ENCODE measurements at regions not wholly inside any gene's neighbourhood (a gene's known extent, or its start where the extent isn't known, plus 50 kb on each side); places are given as distances from the start of the nearest gene placed in this dataset.

DNA sequence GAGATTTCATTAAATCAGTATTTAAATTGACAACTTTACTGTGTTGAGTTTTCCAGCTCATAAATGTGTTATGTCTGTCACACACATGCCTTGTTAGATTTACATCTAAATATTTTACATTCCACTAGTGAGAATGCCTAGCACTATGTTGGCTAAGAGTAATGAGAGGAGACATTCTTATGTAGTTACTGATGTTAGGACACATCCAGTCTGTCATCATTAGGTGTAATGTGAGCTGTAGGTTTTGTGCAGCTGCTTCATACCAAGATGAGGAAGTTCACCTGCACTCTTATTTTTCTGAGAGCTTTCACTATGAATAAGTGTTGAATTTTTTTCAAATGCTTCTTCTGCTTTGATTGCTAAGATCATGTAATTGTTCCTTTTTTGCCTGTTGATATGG lies 218.0 kb upstream of the IGFBP3 start:
- TF ChIP-seq, protein P1, sequence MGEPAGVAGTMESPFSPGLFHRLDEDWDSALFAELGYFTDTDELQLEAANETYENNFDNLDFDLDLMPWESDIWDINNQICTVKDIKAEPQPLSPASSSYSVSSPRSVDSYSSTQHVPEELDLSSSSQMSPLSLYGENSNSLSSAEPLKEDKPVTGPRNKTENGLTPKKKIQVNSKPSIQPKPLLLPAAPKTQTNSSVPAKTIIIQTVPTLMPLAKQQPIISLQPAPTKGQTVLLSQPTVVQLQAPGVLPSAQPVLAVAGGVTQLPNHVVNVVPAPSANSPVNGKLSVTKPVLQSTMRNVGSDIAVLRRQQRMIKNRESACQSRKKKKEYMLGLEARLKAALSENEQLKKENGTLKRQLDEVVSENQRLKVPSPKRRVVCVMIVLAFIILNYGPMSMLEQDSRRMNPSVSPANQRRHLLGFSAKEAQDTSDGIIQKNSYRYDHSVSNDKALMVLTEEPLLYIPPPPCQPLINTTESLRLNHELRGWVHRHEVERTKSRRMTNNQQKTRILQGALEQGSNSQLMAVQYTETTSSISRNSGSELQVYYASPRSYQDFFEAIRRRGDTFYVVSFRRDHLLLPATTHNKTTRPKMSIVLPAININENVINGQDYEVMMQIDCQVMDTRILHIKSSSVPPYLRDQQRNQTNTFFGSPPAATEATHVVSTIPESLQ (CRISPR knock-in tag; IDR thresholded peaks at IDR 0.05), result no peak
- TF ChIP-seq, protein P2, sequence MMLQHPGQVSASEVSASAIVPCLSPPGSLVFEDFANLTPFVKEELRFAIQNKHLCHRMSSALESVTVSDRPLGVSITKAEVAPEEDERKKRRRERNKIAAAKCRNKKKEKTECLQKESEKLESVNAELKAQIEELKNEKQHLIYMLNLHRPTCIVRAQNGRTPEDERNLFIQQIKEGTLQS (CRISPR knock-in tag; conservative IDR thresholded peaks at IDR 0.05), result no peak
- TF ChIP-seq, protein P3, sequence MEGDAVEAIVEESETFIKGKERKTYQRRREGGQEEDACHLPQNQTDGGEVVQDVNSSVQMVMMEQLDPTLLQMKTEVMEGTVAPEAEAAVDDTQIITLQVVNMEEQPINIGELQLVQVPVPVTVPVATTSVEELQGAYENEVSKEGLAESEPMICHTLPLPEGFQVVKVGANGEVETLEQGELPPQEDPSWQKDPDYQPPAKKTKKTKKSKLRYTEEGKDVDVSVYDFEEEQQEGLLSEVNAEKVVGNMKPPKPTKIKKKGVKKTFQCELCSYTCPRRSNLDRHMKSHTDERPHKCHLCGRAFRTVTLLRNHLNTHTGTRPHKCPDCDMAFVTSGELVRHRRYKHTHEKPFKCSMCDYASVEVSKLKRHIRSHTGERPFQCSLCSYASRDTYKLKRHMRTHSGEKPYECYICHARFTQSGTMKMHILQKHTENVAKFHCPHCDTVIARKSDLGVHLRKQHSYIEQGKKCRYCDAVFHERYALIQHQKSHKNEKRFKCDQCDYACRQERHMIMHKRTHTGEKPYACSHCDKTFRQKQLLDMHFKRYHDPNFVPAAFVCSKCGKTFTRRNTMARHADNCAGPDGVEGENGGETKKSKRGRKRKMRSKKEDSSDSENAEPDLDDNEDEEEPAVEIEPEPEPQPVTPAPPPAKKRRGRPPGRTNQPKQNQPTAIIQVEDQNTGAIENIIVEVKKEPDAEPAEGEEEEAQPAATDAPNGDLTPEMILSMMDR (IDR thresholded peaks at IDR 0.05), result no peak
- no peak for TF ChIP-seq CREB1 (CRISPR knock-in tag; IDR thresholded peaks at IDR 0.05)
- no peak for TF ChIP-seq ZNF317 (CRISPR knock-in tag; IDR thresholded peaks at IDR 0.05; ENCODE audit: borderline replicate concordance, low read depth)
- TF ChIP-seq, protein P4, sequence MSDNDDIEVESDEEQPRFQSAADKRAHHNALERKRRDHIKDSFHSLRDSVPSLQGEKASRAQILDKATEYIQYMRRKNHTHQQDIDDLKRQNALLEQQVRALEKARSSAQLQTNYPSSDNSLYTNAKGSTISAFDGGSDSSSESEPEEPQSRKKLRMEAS (CRISPR knock-in tag; IDR thresholded peaks at IDR 0.05), result no peak
- no peak for TF ChIP-seq TCF7 (CRISPR knock-in tag; IDR thresholded peaks at IDR 0.05; ENCODE audit: low read depth)
- no peak for TF ChIP-seq ELF4 (CRISPR knock-in tag; IDR thresholded peaks at IDR 0.05; ENCODE audit: low read depth)
- TF ChIP-seq SP1 (CRISPR knock-in tag; conservative IDR thresholded peaks at IDR 0.05), result no peak
- TF ChIP-seq, protein P5, sequence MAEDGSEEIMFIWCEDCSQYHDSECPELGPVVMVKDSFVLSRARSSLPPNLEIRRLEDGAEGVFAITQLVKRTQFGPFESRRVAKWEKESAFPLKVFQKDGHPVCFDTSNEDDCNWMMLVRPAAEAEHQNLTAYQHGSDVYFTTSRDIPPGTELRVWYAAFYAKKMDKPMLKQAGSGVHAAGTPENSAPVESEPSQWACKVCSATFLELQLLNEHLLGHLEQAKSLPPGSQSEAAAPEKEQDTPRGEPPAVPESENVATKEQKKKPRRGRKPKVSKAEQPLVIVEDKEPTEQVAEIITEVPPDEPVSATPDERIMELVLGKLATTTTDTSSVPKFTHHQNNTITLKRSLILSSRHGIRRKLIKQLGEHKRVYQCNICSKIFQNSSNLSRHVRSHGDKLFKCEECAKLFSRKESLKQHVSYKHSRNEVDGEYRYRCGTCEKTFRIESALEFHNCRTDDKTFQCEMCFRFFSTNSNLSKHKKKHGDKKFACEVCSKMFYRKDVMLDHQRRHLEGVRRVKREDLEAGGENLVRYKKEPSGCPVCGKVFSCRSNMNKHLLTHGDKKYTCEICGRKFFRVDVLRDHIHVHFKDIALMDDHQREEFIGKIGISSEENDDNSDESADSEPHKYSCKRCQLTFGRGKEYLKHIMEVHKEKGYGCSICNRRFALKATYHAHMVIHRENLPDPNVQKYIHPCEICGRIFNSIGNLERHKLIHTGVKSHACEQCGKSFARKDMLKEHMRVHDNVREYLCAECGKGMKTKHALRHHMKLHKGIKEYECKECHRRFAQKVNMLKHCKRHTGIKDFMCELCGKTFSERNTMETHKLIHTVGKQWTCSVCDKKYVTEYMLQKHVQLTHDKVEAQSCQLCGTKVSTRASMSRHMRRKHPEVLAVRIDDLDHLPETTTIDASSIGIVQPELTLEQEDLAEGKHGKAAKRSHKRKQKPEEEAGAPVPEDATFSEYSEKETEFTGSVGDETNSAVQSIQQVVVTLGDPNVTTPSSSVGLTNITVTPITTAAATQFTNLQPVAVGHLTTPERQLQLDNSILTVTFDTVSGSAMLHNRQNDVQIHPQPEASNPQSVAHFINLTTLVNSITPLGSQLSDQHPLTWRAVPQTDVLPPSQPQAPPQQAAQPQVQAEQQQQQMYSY (CRISPR knock-in tag; IDR thresholded peaks at IDR 0.05), result no peak
- TF ChIP-seq, protein P6, sequence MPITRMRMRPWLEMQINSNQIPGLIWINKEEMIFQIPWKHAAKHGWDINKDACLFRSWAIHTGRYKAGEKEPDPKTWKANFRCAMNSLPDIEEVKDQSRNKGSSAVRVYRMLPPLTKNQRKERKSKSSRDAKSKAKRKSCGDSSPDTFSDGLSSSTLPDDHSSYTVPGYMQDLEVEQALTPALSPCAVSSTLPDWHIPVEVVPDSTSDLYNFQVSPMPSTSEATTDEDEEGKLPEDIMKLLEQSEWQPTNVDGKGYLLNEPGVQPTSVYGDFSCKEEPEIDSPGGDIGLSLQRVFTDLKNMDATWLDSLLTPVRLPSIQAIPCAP (CRISPR knock-in tag; IDR thresholded peaks at IDR 0.05), result no peak
- TF ChIP-seq ESRRA (CRISPR knock-in tag; IDR thresholded peaks at IDR 0.05; ENCODE audit: borderline replicate concordance), result no peak
